ENCODE measurements at regions not wholly inside any gene's neighbourhood (a gene's known extent, or its start where the extent isn't known, plus 50 kb on each side); places are given as distances from the start of the nearest gene placed in this dataset.
"Not testable (repeated sequence)": the region's sequence is repeated elsewhere in the genome, so short reads cannot be mapped to it uniquely, and the experiment has no call there.

GRCh38 chr16:58999762-59000161 is 265.6 kb upstream of the GOT2 start:
- H3K4me1 Mint-ChIP-seq (ENCODE audit: low read depth): no peaks in the 10 kb centered on the region
- no peak overlapping the region for H3K27ac Mint-ChIP-seq
- H3K27me3 Mint-ChIP-seq (ENCODE audit: insufficient read depth): peaks cover 2% of the 10 kb centered on the region
- H3K4me3 Mint-ChIP-seq: no peak overlapping the region
- H3K36me3 Mint-ChIP-seq (ENCODE audit: low read depth): no peaks in the 10 kb centered on the region
- DNase-seq: no peak
- H3K9me3 Mint-ChIP-seq: no peaks in the 10 kb centered on the region; the same call in 1 of the 2 replicates
- no peak for TF ChIP-seq CTCF (IDR thresholded peaks at IDR 0.05)

GRCh38 chr16:58992755-58993154 is 258.6 kb upstream of the GOT2 start:
- peaks cover 12% of the 10 kb centered on the region for H3K9me3 Mint-ChIP-seq
- H3K36me3 Mint-ChIP-seq (ENCODE audit: low read depth); H3K4me3 Mint-ChIP-seq; H3K27ac Mint-ChIP-seq; H3K4me1 Mint-ChIP-seq (ENCODE audit: low read depth); H3K27me3 Mint-ChIP-seq (ENCODE audit: insufficient read depth); DNase-seq: not testable (repeated sequence)

- H3K4me1 Mint-ChIP-seq (ENCODE audit: low read depth); H3K36me3 Mint-ChIP-seq (ENCODE audit: low read depth); H3K4me3 Mint-ChIP-seq; H3K27ac Mint-ChIP-seq; H3K27me3 Mint-ChIP-seq (ENCODE audit: insufficient read depth); DNase-seq: not testable (repeated sequence)
- peaks cover 25% of the 10 kb centered on the region for H3K9me3 Mint-ChIP-seq
Measured at GRCh38 chr16:58983181-58983965, 249.3 kb upstream of the GOT2 start.

- no peak for TF ChIP-seq CTCF (IDR thresholded peaks at IDR 0.05)
- Mint-ChIP-seq H3K4me3 (peak overlapping the region; percentile 33; the same call in 1 of the 2 replicates), H3K27me3 (ENCODE audit: insufficient read depth) (no peaks in the 10 kb centered on the region), H3K9me3 (no peaks in the 10 kb centered on the region; the same call in 1 of the 2 replicates), H3K36me3 (ENCODE audit: low read depth) (peaks cover 4% of the 10 kb centered on the region; the same call in 1 of the 2 replicates), H3K4me1 (ENCODE audit: low read depth) (peaks cover 8% of the 10 kb centered on the region; the same call in 1 of the 2 replicates), H3K27ac (no peak overlapping the region; the same call in 1 of the 2 replicates)
- peak; percentile 23 for DNase-seq
Measured at GRCh38 chr16:58970775-58971174, 236.7 kb upstream of the GOT2 start.

DNA sequence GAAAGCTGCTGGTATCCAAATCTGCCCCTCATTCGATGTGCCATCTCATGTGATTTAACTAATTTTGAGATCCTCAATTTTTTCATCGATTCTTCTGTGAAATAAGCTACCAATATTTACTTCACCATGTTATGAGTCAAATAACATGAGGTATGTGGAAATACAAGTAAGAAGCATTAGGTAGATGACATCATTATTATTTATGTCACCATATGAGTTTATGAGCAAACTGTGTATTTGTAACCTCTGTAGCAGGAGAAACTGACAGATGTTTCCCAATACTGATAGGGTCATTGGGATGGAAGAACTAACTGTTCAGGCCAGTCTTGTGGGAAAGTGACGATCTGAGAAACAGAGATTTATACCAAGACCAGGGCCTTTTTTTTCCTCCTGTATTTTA is 229.4 kb upstream of the GOT2 start:
- no peak for DNase-seq
- Mint-ChIP-seq H3K4me3 (no peak overlapping the region), H3K9me3 (peaks cover 5% of the 10 kb centered on the region; the same call in 1 of the 2 replicates), H3K27ac (no peak overlapping the region), H3K27me3 (ENCODE audit: insufficient read depth) (no peaks in the 10 kb centered on the region), H3K4me1 (ENCODE audit: low read depth) (no peaks in the 10 kb centered on the region), H3K36me3 (ENCODE audit: low read depth) (peaks cover 4% of the 10 kb centered on the region; the same call in 1 of the 2 replicates)
- TF ChIP-seq CTCF (IDR thresholded peaks at IDR 0.05): no peak

- H3K4me3 Mint-ChIP-seq: no peak overlapping the region
- TF ChIP-seq CTCF (IDR thresholded peaks at IDR 0.05): no peak
- no peak for DNase-seq
- no peak overlapping the region for H3K27ac Mint-ChIP-seq
- peaks cover 5% of the 10 kb centered on the region; the same call in 1 of the 2 replicates for H3K9me3 Mint-ChIP-seq
- H3K27me3 Mint-ChIP-seq (ENCODE audit: insufficient read depth): no peaks in the 10 kb centered on the region
- no peaks in the 10 kb centered on the region for H3K4me1 Mint-ChIP-seq (ENCODE audit: low read depth)
- peaks cover 4% of the 10 kb centered on the region; the same call in 1 of the 2 replicates for H3K36me3 Mint-ChIP-seq (ENCODE audit: low read depth)
Measured at GRCh38 chr16:58962811-58963210, 228.7 kb upstream of the GOT2 start.
